NK-92 (cell line): ENCODE measurements at regions not wholly inside any gene's neighbourhood (a gene's known extent, or its start where the extent isn't known, plus 50 kb on each side); places are given as distances from the start of the nearest gene placed in this dataset.

Experiments
- DNase-seq: peaks from one replicate; lab custom pipeline; 2025; ENCODE audit not compliant: unreplicated experiment; lab: John Stamatoyannopoulos, UW

- no peak for DNase-seq
These were observed 1231.0 kb downstream of the VRK1 start for GRCh38 chr14:98028162-98028561.

- no peak for DNase-seq
These were observed 1236.6 kb downstream of the BCL11B start for GRCh38 chr14:98035396-98035795.

GRCh38 chr14:98037831-98038230, 1234.2 kb downstream of the BCL11B start:
- no peak for DNase-seq

- DNase-seq, result no peak
These were observed 1215.1 kb downstream of the BCL11B start for GRCh38 chr14:98056946-98057345.

GRCh38 chr14:98059106-98059505, 1212.9 kb downstream of the BCL11B start:
- DNase-seq, result no peak

GRCh38 chr14:98062083-98062482, 1209.9 kb downstream of the BCL11B start:
- DNase-seq, result no peak

- no peak for DNase-seq
These were observed 1202.3 kb downstream of the BCL11B start for GRCh38 chr14:98069712-98070171.

- DNase-seq, result no peak
These were observed 1201.5 kb downstream of the BCL11B start for GRCh38 chr14:98070536-98070935.

- DNase-seq, result no peak
These were observed 1197.9 kb downstream of the BCL11B start for GRCh38 chr14:98074111-98074510.

GRCh38 chr14:98077176-98077575, 1194.8 kb downstream of the BCL11B start:
- no peak for DNase-seq

- no peak for DNase-seq
These were observed 1189.2 kb downstream of the BCL11B start for GRCh38 chr14:98082833-98083232.

GRCh38 chr14:98085751-98086150, 1186.2 kb downstream of the BCL11B start:
- DNase-seq, result no peak

GRCh38 chr14:98093111-98093510, 1178.9 kb downstream of the BCL11B start:
- DNase-seq, result no peak

GRCh38 chr14:98099527-98099926, 1172.5 kb downstream of the BCL11B start:
- DNase-seq, result no peak

GRCh38 chr14:98101323-98101722, 1170.7 kb downstream of the BCL11B start:
- no peak for DNase-seq

- no peak for DNase-seq
These were observed 1168.3 kb downstream of the BCL11B start for GRCh38 chr14:98103705-98104104.

- no peak for DNase-seq
These were observed 1162.7 kb downstream of the BCL11B start for GRCh38 chr14:98109326-98109725.

GRCh38 chr14:98112194-98112780, 1159.7 kb downstream of the BCL11B start:
- no peak for DNase-seq

- DNase-seq, result no peak
These were observed 1157.7 kb downstream of the BCL11B start for GRCh38 chr14:98114122-98114895.

- no peak for DNase-seq
These were observed 1157.1 kb downstream of the BCL11B start for GRCh38 chr14:98114946-98115345.

- no peak for DNase-seq
These were observed 1153.2 kb downstream of the BCL11B start for GRCh38 chr14:98118749-98119148.

GRCh38 chr14:98119739-98120138, 1152.3 kb downstream of the BCL11B start:
- DNase-seq, result no peak
